Retinal pigment epithelial cell (primary cell): ENCODE measurements at regions not wholly inside any gene's neighbourhood (a gene's known extent, or its start where the extent isn't known, plus 50 kb on each side); places are given as distances from the start of the nearest gene placed in this dataset.

Experiments used
- DNase-seq: peaks from one replicate; pipeline ENCODE4 v3.0.0-alpha.2; 2010; ENCODE audit warnings: low read depth
- H3K4me3 ChIP-seq: 2 replicates; pipeline ENCODE4 v1.5.1; 2011; ENCODE audit warnings: mild to moderate bottlenecking, low read length, control low read depth, moderate library complexity
- CTCF ChIP-seq: conservative IDR thresholded peaks from 2 replicates; pipeline ENCODE4 v1.5.1; 2011; ENCODE audit warnings: low read depth, low read length, control low read depth, inconsistent platforms

GRCh38 chr18:22613058-22613690 is 195.5 kb upstream of the CTAGE1 start:
- DNase-seq: no peak
- H3K4me3 ChIP-seq: no peak overlapping the region

GRCh38 chr18:22613788-22614187 is 196.1 kb upstream of the CTAGE1 start:
- no peak for TF ChIP-seq CTCF
- no peak for DNase-seq
- H3K4me3 ChIP-seq: no peak overlapping the region

More at GRCh38 chr18:22613058-22613690, 195.5 kb upstream of the CTAGE1 start:
- no peak for TF ChIP-seq CTCF

GRCh38 chr18:22623513-22623912 is 205.8 kb upstream of the CTAGE1 start:
- no peak for TF ChIP-seq CTCF
- no peak for DNase-seq
- no peak overlapping the region for H3K4me3 ChIP-seq

GRCh38 chr18:22624176-22624575 is 206.5 kb upstream of the CTAGE1 start:
- no peak overlapping the region for H3K4me3 ChIP-seq
- no peak for TF ChIP-seq CTCF
- DNase-seq: no peak

GRCh38 chr18:22625406-22625805 is 207.7 kb upstream of the CTAGE1 start:
- no peak overlapping the region for H3K4me3 ChIP-seq
- no peak for TF ChIP-seq CTCF
- no peak for DNase-seq

- DNase-seq: no peak
- no peak overlapping the region for H3K4me3 ChIP-seq
- no peak for TF ChIP-seq CTCF
Measured at GRCh38 chr18:22626771-22627170, 209.1 kb upstream of the CTAGE1 start.

GRCh38 chr18:22627506-22627905 is 209.8 kb upstream of the CTAGE1 start:
- TF ChIP-seq CTCF: no peak
- no peak for DNase-seq
- no peak overlapping the region for H3K4me3 ChIP-seq
